Tibial nerve (tissue), 4 donors: ENCODE measurements at regions not wholly inside any gene's neighbourhood (a gene's known extent, or its start where the extent isn't known, plus 50 kb on each side); places are given as distances from the start of the nearest gene placed in this dataset.

ENCODE experiments used
- DNase-seq, 2 donors: peaks; one replicate each; pipeline ENCODE4 v3.0.0-alpha.2; 2019; ENCODE audit warnings: low spot score in 2 of 2
- H3K27ac ChIP-seq, 4 donors: fragments of 200-600 bp; sonication (generic) in 3 of 4; one replicate each; pipeline ENCODE4 v1.5.1; 2017 to 2019; ENCODE audit warnings: mild to moderate bottlenecking in 1 of 4
- H3K27me3 ChIP-seq, 2 donors: fragments of 200-600 bp; sonication (generic) in 1 of 2; one replicate each; pipeline versions ENCODE4 v1.5.1 to v1.6.0; 2017 to 2019
- H3K36me3 ChIP-seq, 3 donors: fragments of 200-600 bp; sonication (generic); one replicate each; pipeline ENCODE4 v1.5.1; 2018 to 2019
- H3K4me1 ChIP-seq, 4 donors: fragments of 200-600 bp; sonication (generic) in 3 of 4; one replicate each; pipeline ENCODE4 v1.5.1; 2017 to 2019
- H3K4me3 ChIP-seq, 4 donors: fragments of 200-600 bp; sonication (generic) in 3 of 4; one replicate each; pipeline ENCODE4 v1.5.1; 2017 to 2019; ENCODE audit warnings: mild to moderate bottlenecking in 1 of 4, moderate library complexity in 1 of 4
- H3K9me3 ChIP-seq, 4 donors: fragments of 200-600 bp; sonication (generic) in 3 of 4; one replicate each; pipeline ENCODE4 v1.5.1; 2017 to 2019
- CTCF ChIP-seq, 5 experiments: fragments of 200-600 bp in 3 of 5; fragments of 450-650 bp in 2 of 5; sonication (generic) in 3 of 5; IDR thresholded peaks; one replicate each; pipeline ENCODE4 v1.5.1; 2016 to 2019; ENCODE audit warnings: antibody characterized with exemption in 5 of 5, mild to moderate bottlenecking in 3 of 5, moderate library complexity in 2 of 5
- EP300 ChIP-seq, 2 donors: sonication (generic); formaldehyde crosslinking; IDR thresholded peaks; one replicate each; pipeline ENCODE4 v1.6.1; 2017; ENCODE audit warnings: antibody characterized with exemption in 2 of 2, mild to moderate bottlenecking in 1 of 2
- POLR2A ChIP-seq, 2 donors: fragments of 450-650 bp; IDR thresholded peaks; one replicate each; pipeline ENCODE4 v1.6.1; 2017; ENCODE audit warnings: antibody characterized with exemption in 2 of 2, mild to moderate bottlenecking in 2 of 2, moderate library complexity in 2 of 2
- WGBS, 2 donors: methylation state at CpG; one replicate each; pipeline ENCODE4 v1.1.5; 2018; 5-methylcytosine and 5-hydroxymethylcytosine counted together

- DNase-seq, result no peak
- Histone ChIP-seq H3K4me3 (no peak overlapping the region), H3K36me3 (no peaks in the 10 kb centered on the region), H3K27ac (no peak overlapping the region), H3K4me1 (no peaks in the 10 kb centered on the region), H3K9me3 (no peaks in the 10 kb centered on the region), H3K27me3 (no peaks in the 10 kb centered on the region)
- TF ChIP-seq POLR2A (IDR thresholded peaks at IDR 0.05) (no peak), CTCF (IDR thresholded peaks at IDR 0.05) (no peak), EP300 (IDR thresholded peaks at IDR 0.05) (no peak)
- WGBS, 2 donors, result 53 to 56% methylated on average over 8 of the region's 8 CpGs
These were observed 867.7 kb downstream of the NR2F1-AS1 start for GRCh38 chr5:92713335-92713743.

GRCh38 chr5:92711956-92712355 is 869.1 kb downstream of the NR2F1-AS1 start:
- no peaks in the 10 kb centered on the region for H3K36me3 ChIP-seq
- DNase-seq, result no peak
- 79 to 80% methylated on average over 4 of the region's 4 CpGs for WGBS, 2 donors
- H3K27ac ChIP-seq, result no peak overlapping the region
- H3K4me1 ChIP-seq, result no peaks in the 10 kb centered on the region
- H3K4me3 ChIP-seq, result no peak overlapping the region
- H3K9me3 ChIP-seq, result no peaks in the 10 kb centered on the region
- no peaks in the 10 kb centered on the region for H3K27me3 ChIP-seq
- TF ChIP-seq EP300 (IDR thresholded peaks at IDR 0.05) (no peak), CTCF (IDR thresholded peaks at IDR 0.05) (no peak), POLR2A (IDR thresholded peaks at IDR 0.05) (no peak)

- Histone ChIP-seq H3K9me3 (no peaks in the 10 kb centered on the region), H3K4me3 (no peak overlapping the region), H3K27ac (no peak overlapping the region), H3K27me3 (no peaks in the 10 kb centered on the region), H3K36me3 (no peaks in the 10 kb centered on the region), H3K4me1 (no peaks in the 10 kb centered on the region)
- DNase-seq, result no peak
- TF ChIP-seq CTCF (IDR thresholded peaks at IDR 0.05), result no peak
- no peak for TF ChIP-seq POLR2A (IDR thresholded peaks at IDR 0.05)
- TF ChIP-seq EP300 (IDR thresholded peaks at IDR 0.05), result no peak
These were observed 876.4 kb downstream of the NR2F1-AS1 start for GRCh38 chr5:92704590-92704989.

GRCh38 chr5:92703976-92704375 is 877.0 kb downstream of the NR2F1-AS1 start:
- H3K4me1 ChIP-seq, result no peaks in the 10 kb centered on the region
- no peak for TF ChIP-seq EP300 (IDR thresholded peaks at IDR 0.05)
- no peak for TF ChIP-seq CTCF (IDR thresholded peaks at IDR 0.05)
- TF ChIP-seq POLR2A (IDR thresholded peaks at IDR 0.05), result no peak
- no peaks in the 10 kb centered on the region for H3K36me3 ChIP-seq
- no peaks in the 10 kb centered on the region for H3K27me3 ChIP-seq
- WGBS, 2 donors, result 90 to 93% methylated on average over 1 of the region's 1 CpG
- H3K4me3 ChIP-seq, result no peak overlapping the region
- no peak for DNase-seq
- no peaks in the 10 kb centered on the region for H3K9me3 ChIP-seq
- no peak overlapping the region for H3K27ac ChIP-seq

GRCh38 chr5:92695123-92696003 is 885.7 kb downstream of the NR2F1-AS1 start:
- Histone ChIP-seq H3K27me3 (no peaks in the 10 kb centered on the region), H3K36me3 (no peaks in the 10 kb centered on the region), H3K4me1 (no peaks in the 10 kb centered on the region), H3K4me3 (no peak overlapping the region), H3K9me3 (no peaks in the 10 kb centered on the region), H3K27ac (no peak overlapping the region)
- WGBS, 2 donors, result 50 to 61% methylated on average over 5 of the region's 5 CpGs
- TF ChIP-seq EP300 (IDR thresholded peaks at IDR 0.05), result no peak
- TF ChIP-seq CTCF (IDR thresholded peaks at IDR 0.05), result no peak
- TF ChIP-seq POLR2A (IDR thresholded peaks at IDR 0.05), result no peak
- no peak for DNase-seq
